Endothelial cell of umbilical vein (primary cell): ENCODE measurements at regions not wholly inside any gene's neighbourhood (a gene's known extent, or its start where the extent isn't known, plus 50 kb on each side); places are given as distances from the start of the nearest gene placed in this dataset.

Experiments used
- BruUV-seq: library from RNA; stranded (reverse); fragments of 400-500 nt; replicated peaks from 2 replicates; lab custom pipeline; 2021; lab: Mats Ljungman, UMichigan
- CTCF ChIA-PET: fragments of 300-600, 350-600 bp; sonication (Branson Sonifier 250); formaldehyde crosslinking; loops from one replicate; lab custom pipeline; 2021; ENCODE audit warnings: antibody characterized with exemption, inconsistent platforms; lab: Charles Lee
- POLR2A ChIA-PET: fragments of 300-600, 350-600 bp; sonication (Branson Sonifier 250); formaldehyde crosslinking; loops from one replicate; lab custom pipeline; 2021; ENCODE audit warnings: antibody characterized with exemption, inconsistent platforms; lab: Charles Lee
- DNase-seq: peaks from one replicate; pipeline ENCODE4 v3.0.0-alpha.2; 2011; ENCODE audit warnings: low read depth, low spot score
- FAIRE-seq: peaks from 2 replicates; lab custom pipeline; 2011; peaks lifted over from hg19 to GRCh38; lab: Jason Lieb, UNC
- H2AFZ ChIP-seq: 2 replicates; pipeline ENCODE4 v1.6.0; 2012; ENCODE audit warnings: low read depth, low read length, control low read depth, inconsistent platforms
- H3K27ac ChIP-seq: 2 replicates; pipeline ENCODE4 v1.5.1; 2011; ENCODE audit warnings: low read depth, mild to moderate bottlenecking, control low read depth, low read length, moderate library complexity; ENCODE audit not compliant: insufficient read depth
- H3K27me3 ChIP-seq, 2 experiments: 2 replicates each; pipeline versions ENCODE4 v1.6.0 to v1.6.1; 2011; ENCODE audit warnings: low read length in 2 of 2, mixed read lengths in 1 of 2; ENCODE audit not compliant: control insufficient read depth in 2 of 2, insufficient read depth in 2 of 2
- H3K36me3 ChIP-seq, 2 experiments: 2 replicates in 1 of 2; 3 replicates in 1 of 2; pipeline ENCODE4 v1.5.1; 2011; ENCODE audit warnings: low read length in 2 of 2, mild to moderate bottlenecking in 1 of 2, moderate library complexity in 1 of 2; ENCODE audit not compliant: control insufficient read depth in 2 of 2, insufficient read depth in 2 of 2; ENCODE audit errors: extremely low read depth in 1 of 2
- H3K4me1 ChIP-seq: 3 replicates; pipeline ENCODE4 v1.5.1; 2011; ENCODE audit warnings: mild to moderate bottlenecking, low read length; ENCODE audit not compliant: control insufficient read depth, insufficient read depth; ENCODE audit errors: extremely low read depth
- H3K4me2 ChIP-seq: 2 replicates; pipeline ENCODE4 v1.6.1; 2011; ENCODE audit warnings: low read length, control low read depth, mixed read lengths; ENCODE audit not compliant: insufficient read depth
- H3K4me3 ChIP-seq, 3 experiments: fragments of 200-600 bp in 1 of 3; sonication (generic), shearing (Covaris generic) in 1 of 3; replicated peaks in 1 of 3; 2 replicates each; pipeline ENCODE4 v1.5.1; 2011 to 2016; ENCODE audit warnings: control low read depth in 3 of 3, low read length in 3 of 3, mild to moderate bottlenecking in 2 of 3, inconsistent platforms in 1 of 3, low read depth in 1 of 3, moderate library complexity in 1 of 3; ENCODE audit not compliant: insufficient read depth in 1 of 3
- H3K79me2 ChIP-seq: 2 replicates; pipeline ENCODE4 v1.6.0; 2012; ENCODE audit warnings: low read length, inconsistent platforms; ENCODE audit not compliant: control insufficient read depth, insufficient read depth
- H3K9ac ChIP-seq: replicated peaks from 2 replicates; pipeline ENCODE3; 2011; ENCODE audit warnings: low read length, control low read depth; ENCODE audit not compliant: insufficient read depth; ENCODE audit errors: extremely low read depth
- H3K9me1 ChIP-seq: replicated peaks from 3 replicates; pipeline ENCODE4 v1.6.0; 2011; ENCODE audit warnings: mild to moderate bottlenecking, low read length; ENCODE audit not compliant: control insufficient read depth, insufficient read depth; ENCODE audit errors: extremely low read depth
- H3K9me3 ChIP-seq: replicated peaks from 2 replicates; pipeline ENCODE4 v1.5.1; 2012; ENCODE audit warnings: low read length, inconsistent platforms; ENCODE audit not compliant: control insufficient read depth, insufficient read depth
- H4K20me1 ChIP-seq: replicated peaks from 2 replicates; pipeline ENCODE3; 2011; ENCODE audit warnings: mild to moderate bottlenecking, low read length; ENCODE audit not compliant: control insufficient read depth, insufficient read depth; ENCODE audit errors: extremely low read depth
- CTCF ChIP-seq, 2 donors: IDR thresholded peaks; 1 replicate in 1 of 2; 2 replicates in 1 of 2; pipeline ENCODE4 v1.5.1; 2011; ENCODE audit warnings: low read length in 2 of 2, mild to moderate bottlenecking in 2 of 2, moderate library complexity in 2 of 2, control low read depth in 1 of 2, inconsistent platforms in 1 of 2, low read depth in 1 of 2; ENCODE audit not compliant: insufficient read depth in 1 of 2; ENCODE audit errors: extremely low read depth in 1 of 2
- EZH2 ChIP-seq: IDR thresholded peaks from 2 replicates; pipeline ENCODE4 v1.6.1; 2012; ENCODE audit warnings: borderline replicate concordance, low read depth, mild to moderate bottlenecking, moderate library complexity, low read length, inconsistent platforms; ENCODE audit not compliant: severe bottlenecking
- FOS ChIP-seq: IDR thresholded peaks from 2 replicates; pipeline ENCODE4 v1.6.1; 2011; ENCODE audit warnings: mild to moderate bottlenecking, low read length, moderate library complexity, borderline replicate concordance; ENCODE audit not compliant: insufficient read depth
- GATA2 ChIP-seq: IDR thresholded peaks from 2 replicates; pipeline ENCODE4 v1.7.0; 2011; ENCODE audit warnings: low read depth, mild to moderate bottlenecking, moderate library complexity, mixed read lengths, low read length; ENCODE audit not compliant: insufficient read length, insufficient read depth
- JUN ChIP-seq: IDR thresholded peaks from 2 replicates; pipeline ENCODE4 v1.6.1; 2011; ENCODE audit warnings: borderline replicate concordance, low read depth; ENCODE audit not compliant: insufficient read length, insufficient read depth
- MAX ChIP-seq: IDR thresholded peaks from 2 replicates; pipeline ENCODE4 v1.6.1; 2011; ENCODE audit not compliant: insufficient read depth, insufficient read length
- MYC ChIP-seq: IDR thresholded peaks from one replicate; pipeline ENCODE4 v1.6.1; 2011; ENCODE audit warnings: mild to moderate bottlenecking, low read depth, low read length
- POLR2A ChIP-seq: IDR thresholded peaks from 2 replicates; pipeline ENCODE4 v1.6.1; 2012; ENCODE audit warnings: low read depth, mild to moderate bottlenecking, control low read depth, low read length
- POLR2AphosphoS5 ChIP-seq: IDR thresholded peaks from 2 replicates; pipeline ENCODE4 v1.6.1; 2012; ENCODE audit warnings: low read depth, mild to moderate bottlenecking, control low read depth, low read length, moderate library complexity; ENCODE audit not compliant: insufficient read depth
- dilution Hi-C: fragments of 300-500 bp; cut with MboI; formaldehyde crosslinking; loops from one replicate; pipeline ENCODE4 v1.15.0; 2019; ENCODE audit warnings: low sequenced_read_pairs; ENCODE audit not compliant: extremely low pct_ligation_motif_present
- intact Hi-C: fragments of 100-400 bp; cut with micrococcal nuclease; formaldehyde crosslinking; loops from one replicate; pipeline ENCODE4 v1.10.0; 2022

- BruUV-seq = no TSS peak
- TF ChIP-seq POLR2AphosphoS5 = no peak
- no peak for TF ChIP-seq MYC
- no peak for TF ChIP-seq CTCF (IDR thresholded peaks at IDR 0.05; ENCODE audit: extremely low read depth in 1 of 2, insufficient read depth in 1 of 2, low read depth in 1 of 2, low read length in 2 of 2)
- no peak for TF ChIP-seq GATA2
- no peak for TF ChIP-seq MAX
- TF ChIP-seq EZH2 = no peak
- no peak for TF ChIP-seq FOS
- TF ChIP-seq POLR2A = no peak
- TF ChIP-seq JUN = no peak
- Histone ChIP-seq H3K9me1 (no peaks in the 10 kb centered on the region), H3K9ac (no peak overlapping the region), H2AFZ (no peak overlapping the region), H3K9me3 (no peaks in the 10 kb centered on the region), H3K27me3 (peaks cover 0 to 2% of the 10 kb centered on the region in 2 experiments), H4K20me1 (no peaks in the 10 kb centered on the region), H3K4me2 (no peak overlapping the region), H3K36me3 (no peaks in the 10 kb centered on the region), H3K27ac (no peak overlapping the region), H3K4me1 (no peaks in the 10 kb centered on the region), H3K79me2 (no peaks in the 10 kb centered on the region), H3K4me3 (no peak overlapping the region)
- POLR2A ChIA-PET = no interaction called here
- CTCF ChIA-PET = no interaction called here
- no peak for DNase-seq
- FAIRE-seq = no peak
- intact Hi-C loops = no loop called here
- dilution Hi-C loops = no loop called here
These were observed 524.6 kb upstream of the NOX3 start for GRCh38 chr6:155980014-155980767.
